OCI-LY7 (cell line): ENCODE measurements at regions not wholly inside any gene's neighbourhood (a gene's known extent, or its start where the extent isn't known, plus 50 kb on each side); places are given as distances from the start of the nearest gene placed in this dataset.
"Not testable (repeated sequence)": the region's sequence is repeated elsewhere in the genome, so short reads cannot be mapped to it uniquely, and the experiment has no call there.

ENCODE experiments used
- BruUV-seq: library from RNA; stranded (reverse); fragments of 400-500 nt; replicated peaks from 2 replicates; lab custom pipeline; 2021; lab: Mats Ljungman, UMichigan
- CTCF ChIA-PET: fragments of 300-600 bp; sonication (Branson Sonifier 250); formaldehyde crosslinking; loops from one replicate; lab custom pipeline; 2022; ENCODE audit warnings: antibody characterized with exemption; ENCODE audit not compliant: unreplicated experiment; lab: Charles Lee
- POLR2A ChIA-PET: fragments of 300-600 bp; sonication (Branson Sonifier 250); formaldehyde crosslinking; loops from one replicate; lab custom pipeline; 2022; ENCODE audit warnings: antibody characterized with exemption; lab: Charles Lee
- DNase-seq: peaks from one replicate; pipeline ENCODE4 v3.0.0-alpha.2; 2015; ENCODE audit warnings: low spot score
- H2AFZ ChIP-seq: fragments of 200-600 bp; sonication (generic), shearing (Covaris generic); 2 replicates; pipeline ENCODE4 v1.6.1; 2014; ENCODE audit warnings: mild to moderate bottlenecking, antibody characterized with exemption, low read length, moderate library complexity
- H3K27ac ChIP-seq: fragments of 200-600 bp; sonication (generic); 2 replicates; pipeline ENCODE4 v1.5.1; 2014; ENCODE audit warnings: mixed run types, low read depth, mild to moderate bottlenecking, moderate library complexity, low read length, inconsistent platforms; ENCODE audit not compliant: poor library complexity, severe bottlenecking
- H3K36me3 ChIP-seq: fragments of 200-600 bp; sonication (generic); 2 replicates; pipeline ENCODE4 v1.6.1; 2014; ENCODE audit warnings: mild to moderate bottlenecking, antibody characterized with exemption, low read length, moderate library complexity, mixed read lengths; ENCODE audit not compliant: insufficient read depth
- H3K4me1 ChIP-seq: fragments of 200-600 bp; sonication (generic); 2 replicates; pipeline ENCODE4 v1.5.1; 2014; ENCODE audit warnings: mild to moderate bottlenecking, low read length; ENCODE audit not compliant: insufficient read depth, poor library complexity, severe bottlenecking
- H3K4me2 ChIP-seq: fragments of 200-600 bp; sonication (generic); 2 replicates; pipeline ENCODE4 v1.6.1; 2014; ENCODE audit warnings: mild to moderate bottlenecking, low read length
- H3K4me3 ChIP-seq: fragments of 200-600 bp; sonication (generic); 2 replicates; pipeline ENCODE4 v1.5.1; 2014; ENCODE audit warnings: mild to moderate bottlenecking, low read depth, low read length; ENCODE audit not compliant: poor library complexity, severe bottlenecking
- H3K79me2 ChIP-seq: fragments of 200-600 bp; sonication (generic); 2 replicates; pipeline ENCODE4 v1.6.1; 2016; ENCODE audit warnings: low read depth, mild to moderate bottlenecking, low read length, moderate library complexity, mixed read lengths; ENCODE audit not compliant: insufficient read depth
- H3K9me2 ChIP-seq: fragments of 200-600 bp; sonication (generic); 2 replicates; pipeline ENCODE4 v1.6.1; 2016; ENCODE audit warnings: mild to moderate bottlenecking, low read length, mixed read lengths; ENCODE audit not compliant: insufficient read depth
- H3K9me3 ChIP-seq: fragments of 200-600 bp; sonication (generic); 2 replicates; pipeline ENCODE4 v1.6.1; 2014; ENCODE audit warnings: mild to moderate bottlenecking, mixed run types, low read length, mixed read lengths
- H4K20me1 ChIP-seq: fragments of 200-600 bp; sonication (generic); 2 replicates; pipeline ENCODE4 v1.6.1; 2014; ENCODE audit warnings: mild to moderate bottlenecking, antibody characterized with exemption, low read length, moderate library complexity, mixed read lengths; ENCODE audit not compliant: insufficient read depth
- CTCF ChIP-seq: fragments of 200-600 bp; sonication (generic); conservative IDR thresholded peaks from 2 replicates; pipeline ENCODE4 v1.5.1; 2014; ENCODE audit warnings: mild to moderate bottlenecking, antibody characterized with exemption, low read length, moderate library complexity, mixed read lengths
- EZH2phosphoT487 ChIP-seq: fragments of 200-600 bp; sonication (generic); IDR thresholded peaks from 2 replicates; pipeline ENCODE4 v1.6.1; 2018; ENCODE audit warnings: low read depth, borderline replicate concordance, mild to moderate bottlenecking, mixed run types, antibody characterized with exemption, low read length, moderate library complexity, mixed read lengths
- intact Hi-C: fragments of 100-400 bp; cut with micrococcal nuclease; formaldehyde crosslinking; loops from one replicate; pipeline ENCODE4 v1.10.0; 2022; ENCODE audit not compliant: unreplicated experiment

- H3K9me3 ChIP-seq: no peaks in the 10 kb centered on the region
- no peak for TF ChIP-seq EZH2phosphoT487
- no peak for TF ChIP-seq CTCF
- intact Hi-C loops: no loop called here
- H3K4me2 ChIP-seq: no peak overlapping the region
- no peak overlapping the region for H3K27ac ChIP-seq
- no peaks in the 10 kb centered on the region for H3K4me1 ChIP-seq
- no peak for DNase-seq
- no peaks in the 10 kb centered on the region for H4K20me1 ChIP-seq
- H3K36me3 ChIP-seq: no peaks in the 10 kb centered on the region
- H3K4me3 ChIP-seq: no peak overlapping the region
- ChIA-PET POLR2A (no interaction called here), CTCF (no interaction called here)
- no peak overlapping the region for H2AFZ ChIP-seq
- H3K9me2 ChIP-seq: no peaks in the 10 kb centered on the region
- BruUV-seq: no TSS peak
- no peaks in the 10 kb centered on the region for H3K79me2 ChIP-seq
These were observed 95.3 kb upstream of the FANCL start for GRCh38 chr2:58336416-58336815.

- Histone ChIP-seq H3K79me2 (no peaks in the 10 kb centered on the region), H3K36me3 (no peaks in the 10 kb centered on the region), H4K20me1 (no peaks in the 10 kb centered on the region), H3K9me3 (no peaks in the 10 kb centered on the region), H3K9me2 (no peaks in the 10 kb centered on the region), H3K4me3 (no peak overlapping the region), H3K4me1 (no peaks in the 10 kb centered on the region), H3K27ac (no peak overlapping the region), H2AFZ (no peak overlapping the region), H3K4me2 (no peak overlapping the region)
- intact Hi-C loops: no loop called here
- ChIA-PET POLR2A (interaction anchor here (1.1 kb wide), 1 partner anchor 74 kb away, joined by 3 read pairs; no protein-coding TSS in a partner anchor), CTCF (no interaction called here)
- DNase-seq: no peak
- TF ChIP-seq EZH2phosphoT487: no peak
- TF ChIP-seq CTCF: no peak
- no TSS peak for BruUV-seq
These were observed 93.3 kb upstream of the FANCL start for GRCh38 chr2:58334414-58334813.

- H3K36me3 ChIP-seq, BruUV-seq, POLR2A ChIA-PET, H3K9me3 ChIP-seq, H3K4me3 ChIP-seq, intact Hi-C loops, H4K20me1 ChIP-seq, H3K9me2 ChIP-seq, H3K4me2 ChIP-seq, DNase-seq, CTCF ChIA-PET, H3K79me2 ChIP-seq, H3K4me1 ChIP-seq, H2AFZ ChIP-seq, H3K27ac ChIP-seq: not testable (repeated sequence)
These were observed 84.3 kb upstream of the FANCL start for GRCh38 chr2:58325296-58325895.
